ENCODE measurements at regions not wholly inside any gene's neighbourhood (a gene's known extent, or its start where the extent isn't known, plus 50 kb on each side); places are given as distances from the start of the nearest gene placed in this dataset.

DNA sequence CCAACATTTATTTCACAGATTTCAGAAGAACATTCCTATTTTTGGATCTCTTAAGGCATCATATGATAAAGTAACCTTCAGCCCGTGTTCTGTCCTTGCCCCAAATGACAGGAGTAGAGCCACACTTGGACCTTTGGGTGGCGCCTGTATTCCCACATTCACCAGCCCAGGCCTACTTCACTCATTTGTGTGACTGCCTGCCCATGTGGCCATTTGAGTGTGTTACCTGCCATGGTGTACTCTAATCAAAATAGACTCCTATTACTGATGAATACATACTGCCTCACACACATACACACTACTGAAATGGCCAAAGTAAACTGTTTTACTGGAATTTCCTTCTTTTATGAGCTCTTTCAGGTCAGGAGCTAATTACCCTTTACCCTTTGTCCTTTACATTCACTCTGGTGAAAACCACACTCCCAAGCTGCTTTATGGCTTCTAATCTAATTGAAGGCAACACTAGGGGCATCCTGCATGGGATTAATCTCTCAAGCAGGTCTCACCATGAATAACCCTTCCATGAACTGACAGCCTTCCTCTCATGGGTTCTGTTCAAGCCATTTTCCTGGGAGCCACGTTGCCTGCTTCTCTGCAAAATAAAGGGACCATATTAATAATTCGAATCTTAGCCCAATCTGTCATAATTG lies 271.0 kb upstream of the GALNT5 start:
- no peak for TF ChIP-seq EZH2 (IDR thresholded peaks at IDR 0.05; ENCODE audit: low read depth, unreplicated experiment)
- TF ChIP-seq, protein P1, sequence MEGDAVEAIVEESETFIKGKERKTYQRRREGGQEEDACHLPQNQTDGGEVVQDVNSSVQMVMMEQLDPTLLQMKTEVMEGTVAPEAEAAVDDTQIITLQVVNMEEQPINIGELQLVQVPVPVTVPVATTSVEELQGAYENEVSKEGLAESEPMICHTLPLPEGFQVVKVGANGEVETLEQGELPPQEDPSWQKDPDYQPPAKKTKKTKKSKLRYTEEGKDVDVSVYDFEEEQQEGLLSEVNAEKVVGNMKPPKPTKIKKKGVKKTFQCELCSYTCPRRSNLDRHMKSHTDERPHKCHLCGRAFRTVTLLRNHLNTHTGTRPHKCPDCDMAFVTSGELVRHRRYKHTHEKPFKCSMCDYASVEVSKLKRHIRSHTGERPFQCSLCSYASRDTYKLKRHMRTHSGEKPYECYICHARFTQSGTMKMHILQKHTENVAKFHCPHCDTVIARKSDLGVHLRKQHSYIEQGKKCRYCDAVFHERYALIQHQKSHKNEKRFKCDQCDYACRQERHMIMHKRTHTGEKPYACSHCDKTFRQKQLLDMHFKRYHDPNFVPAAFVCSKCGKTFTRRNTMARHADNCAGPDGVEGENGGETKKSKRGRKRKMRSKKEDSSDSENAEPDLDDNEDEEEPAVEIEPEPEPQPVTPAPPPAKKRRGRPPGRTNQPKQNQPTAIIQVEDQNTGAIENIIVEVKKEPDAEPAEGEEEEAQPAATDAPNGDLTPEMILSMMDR (conservative IDR thresholded peaks at IDR 0.05; ENCODE audit: low read depth in 2 of 2), result peak; percentile 34 to 68
- TF ChIP-seq POLR2AphosphoS5 (IDR thresholded peaks at IDR 0.05; ENCODE audit: low read depth), result no peak
- TF ChIP-seq ZNF462 (CRISPR knock-in tag; IDR thresholded peaks at IDR 0.05), result no peak; the same call in 1 of the 2 replicates
- TF ChIP-seq CREB1 (CRISPR knock-in tag; IDR thresholded peaks at IDR 0.05; ENCODE audit: low read depth), result no peak
- TF ChIP-seq, protein P2, sequence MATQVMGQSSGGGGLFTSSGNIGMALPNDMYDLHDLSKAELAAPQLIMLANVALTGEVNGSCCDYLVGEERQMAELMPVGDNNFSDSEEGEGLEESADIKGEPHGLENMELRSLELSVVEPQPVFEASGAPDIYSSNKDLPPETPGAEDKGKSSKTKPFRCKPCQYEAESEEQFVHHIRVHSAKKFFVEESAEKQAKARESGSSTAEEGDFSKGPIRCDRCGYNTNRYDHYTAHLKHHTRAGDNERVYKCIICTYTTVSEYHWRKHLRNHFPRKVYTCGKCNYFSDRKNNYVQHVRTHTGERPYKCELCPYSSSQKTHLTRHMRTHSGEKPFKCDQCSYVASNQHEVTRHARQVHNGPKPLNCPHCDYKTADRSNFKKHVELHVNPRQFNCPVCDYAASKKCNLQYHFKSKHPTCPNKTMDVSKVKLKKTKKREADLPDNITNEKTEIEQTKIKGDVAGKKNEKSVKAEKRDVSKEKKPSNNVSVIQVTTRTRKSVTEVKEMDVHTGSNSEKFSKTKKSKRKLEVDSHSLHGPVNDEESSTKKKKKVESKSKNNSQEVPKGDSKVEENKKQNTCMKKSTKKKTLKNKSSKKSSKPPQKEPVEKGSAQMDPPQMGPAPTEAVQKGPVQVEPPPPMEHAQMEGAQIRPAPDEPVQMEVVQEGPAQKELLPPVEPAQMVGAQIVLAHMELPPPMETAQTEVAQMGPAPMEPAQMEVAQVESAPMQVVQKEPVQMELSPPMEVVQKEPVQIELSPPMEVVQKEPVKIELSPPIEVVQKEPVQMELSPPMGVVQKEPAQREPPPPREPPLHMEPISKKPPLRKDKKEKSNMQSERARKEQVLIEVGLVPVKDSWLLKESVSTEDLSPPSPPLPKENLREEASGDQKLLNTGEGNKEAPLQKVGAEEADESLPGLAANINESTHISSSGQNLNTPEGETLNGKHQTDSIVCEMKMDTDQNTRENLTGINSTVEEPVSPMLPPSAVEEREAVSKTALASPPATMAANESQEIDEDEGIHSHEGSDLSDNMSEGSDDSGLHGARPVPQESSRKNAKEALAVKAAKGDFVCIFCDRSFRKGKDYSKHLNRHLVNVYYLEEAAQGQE (IDR thresholded peaks at IDR 0.05; ENCODE audit: unreplicated experiment), result no peak
- TF ChIP-seq JUNB (IDR thresholded peaks at IDR 0.05; ENCODE audit: unreplicated experiment), result no peak
- TF ChIP-seq NANOG (IDR thresholded peaks at IDR 0.05; ENCODE audit: borderline replicate concordance), result no peak
- TF ChIP-seq STAT1 (IDR thresholded peaks at IDR 0.05; ENCODE audit: unreplicated experiment), result no peak
- TF ChIP-seq EZH2phosphoT487 (IDR thresholded peaks at IDR 0.05; ENCODE audit: unreplicated experiment), result no peak
- no peak for TF ChIP-seq ZNF331 (CRISPR knock-in tag; IDR thresholded peaks at IDR 0.05; ENCODE audit: low read depth)
- TF ChIP-seq, protein P3, sequence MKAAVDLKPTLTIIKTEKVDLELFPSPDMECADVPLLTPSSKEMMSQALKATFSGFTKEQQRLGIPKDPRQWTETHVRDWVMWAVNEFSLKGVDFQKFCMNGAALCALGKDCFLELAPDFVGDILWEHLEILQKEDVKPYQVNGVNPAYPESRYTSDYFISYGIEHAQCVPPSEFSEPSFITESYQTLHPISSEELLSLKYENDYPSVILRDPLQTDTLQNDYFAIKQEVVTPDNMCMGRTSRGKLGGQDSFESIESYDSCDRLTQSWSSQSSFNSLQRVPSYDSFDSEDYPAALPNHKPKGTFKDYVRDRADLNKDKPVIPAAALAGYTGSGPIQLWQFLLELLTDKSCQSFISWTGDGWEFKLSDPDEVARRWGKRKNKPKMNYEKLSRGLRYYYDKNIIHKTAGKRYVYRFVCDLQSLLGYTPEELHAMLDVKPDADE (IDR thresholded peaks at IDR 0.05), result no peak
